HEK293 (cell line): ENCODE measurements at regions not wholly inside any gene's neighbourhood (a gene's known extent, or its start where the extent isn't known, plus 50 kb on each side); places are given as distances from the start of the nearest gene placed in this dataset.

Experiments used
- ZNF140 ChIP-seq: fragments of 450-650 bp; formaldehyde crosslinking; IDR thresholded peaks from 2 replicates; pipeline ENCODE4 v1.5.1; 2016; ENCODE audit warnings: missing biosample characterization, missing genetic modification characterization
- ZNF501 ChIP-seq: fragments of 450-650 bp; formaldehyde crosslinking; IDR thresholded peaks from 2 replicates; pipeline ENCODE4 v1.5.1; 2016; ENCODE audit warnings: missing biosample characterization, missing genetic modification characterization
- ZNF530 ChIP-seq: fragments of 450-650 bp; formaldehyde crosslinking; IDR thresholded peaks from 2 replicates; pipeline ENCODE4 v1.5.1; 2016; ENCODE audit warnings: low read depth, missing biosample characterization, missing genetic modification characterization
- ZNF837 ChIP-seq: fragments of 450-650 bp; formaldehyde crosslinking; IDR thresholded peaks from 2 replicates; pipeline ENCODE4 v1.5.1; 2016; ENCODE audit warnings: missing biosample characterization, missing genetic modification characterization
- TF ChIP-seq, protein P1 (sequence below): fragments of 450-650 bp; formaldehyde crosslinking; conservative IDR thresholded peaks from 2 replicates; pipeline ENCODE4 v1.5.1; 2016; ENCODE audit warnings: low read depth, missing biosample characterization, missing genetic modification characterization
- TF ChIP-seq, protein P2 (sequence below): fragments of 450-650 bp; formaldehyde crosslinking; IDR thresholded peaks from 2 replicates; pipeline ENCODE4 v1.5.1; 2016; ENCODE audit warnings: missing biosample characterization, missing genetic modification characterization
- TF ChIP-seq, protein P3 (sequence below): fragments of 450-650 bp; formaldehyde crosslinking; IDR thresholded peaks from 2 replicates; pipeline ENCODE4 v1.5.1; 2016; ENCODE audit warnings: missing biosample characterization, missing genetic modification characterization

GRCh38 chr14:25943329-25943728, 654.5 kb downstream of the NOVA1 start:
- TF ChIP-seq, protein P1, sequence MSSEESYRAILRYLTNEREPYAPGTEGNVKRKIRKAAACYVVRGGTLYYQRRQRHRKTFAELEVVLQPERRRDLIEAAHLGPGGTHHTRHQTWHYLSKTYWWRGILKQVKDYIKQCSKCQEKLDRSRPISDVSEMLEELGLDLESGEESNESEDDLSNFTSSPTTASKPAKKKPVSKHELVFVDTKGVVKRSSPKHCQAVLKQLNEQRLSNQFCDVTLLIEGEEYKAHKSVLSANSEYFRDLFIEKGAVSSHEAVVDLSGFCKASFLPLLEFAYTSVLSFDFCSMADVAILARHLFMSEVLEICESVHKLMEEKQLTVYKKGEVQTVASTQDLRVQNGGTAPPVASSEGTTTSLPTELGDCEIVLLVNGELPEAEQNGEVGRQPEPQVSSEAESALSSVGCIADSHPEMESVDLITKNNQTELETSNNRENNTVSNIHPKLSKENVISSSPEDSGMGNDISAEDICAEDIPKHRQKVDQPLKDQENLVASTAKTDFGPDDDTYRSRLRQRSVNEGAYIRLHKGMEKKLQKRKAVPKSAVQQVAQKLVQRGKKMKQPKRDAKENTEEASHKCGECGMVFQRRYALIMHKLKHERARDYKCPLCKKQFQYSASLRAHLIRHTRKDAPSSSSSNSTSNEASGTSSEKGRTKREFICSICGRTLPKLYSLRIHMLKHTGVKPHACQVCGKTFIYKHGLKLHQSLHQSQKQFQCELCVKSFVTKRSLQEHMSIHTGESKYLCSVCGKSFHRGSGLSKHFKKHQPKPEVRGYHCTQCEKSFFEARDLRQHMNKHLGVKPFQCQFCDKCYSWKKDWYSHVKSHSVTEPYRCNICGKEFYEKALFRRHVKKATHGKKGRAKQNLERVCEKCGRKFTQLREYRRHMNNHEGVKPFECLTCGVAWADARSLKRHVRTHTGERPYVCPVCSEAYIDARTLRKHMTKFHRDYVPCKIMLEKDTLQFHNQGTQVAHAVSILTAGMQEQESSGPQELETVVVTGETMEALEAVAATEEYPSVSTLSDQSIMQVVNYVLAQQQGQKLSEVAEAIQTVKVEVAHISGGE = no peak
- TF ChIP-seq ZNF837 (tag by site-specific recombination) (no peak), ZNF501 (tag by site-specific recombination) (no peak), ZNF140 (tag by site-specific recombination) (no peak), ZNF530 (tag by site-specific recombination) (no peak)
- TF ChIP-seq, protein P2, sequence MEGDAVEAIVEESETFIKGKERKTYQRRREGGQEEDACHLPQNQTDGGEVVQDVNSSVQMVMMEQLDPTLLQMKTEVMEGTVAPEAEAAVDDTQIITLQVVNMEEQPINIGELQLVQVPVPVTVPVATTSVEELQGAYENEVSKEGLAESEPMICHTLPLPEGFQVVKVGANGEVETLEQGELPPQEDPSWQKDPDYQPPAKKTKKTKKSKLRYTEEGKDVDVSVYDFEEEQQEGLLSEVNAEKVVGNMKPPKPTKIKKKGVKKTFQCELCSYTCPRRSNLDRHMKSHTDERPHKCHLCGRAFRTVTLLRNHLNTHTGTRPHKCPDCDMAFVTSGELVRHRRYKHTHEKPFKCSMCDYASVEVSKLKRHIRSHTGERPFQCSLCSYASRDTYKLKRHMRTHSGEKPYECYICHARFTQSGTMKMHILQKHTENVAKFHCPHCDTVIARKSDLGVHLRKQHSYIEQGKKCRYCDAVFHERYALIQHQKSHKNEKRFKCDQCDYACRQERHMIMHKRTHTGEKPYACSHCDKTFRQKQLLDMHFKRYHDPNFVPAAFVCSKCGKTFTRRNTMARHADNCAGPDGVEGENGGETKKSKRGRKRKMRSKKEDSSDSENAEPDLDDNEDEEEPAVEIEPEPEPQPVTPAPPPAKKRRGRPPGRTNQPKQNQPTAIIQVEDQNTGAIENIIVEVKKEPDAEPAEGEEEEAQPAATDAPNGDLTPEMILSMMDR (tag by site-specific recombination) = no peak
- TF ChIP-seq, protein P3, sequence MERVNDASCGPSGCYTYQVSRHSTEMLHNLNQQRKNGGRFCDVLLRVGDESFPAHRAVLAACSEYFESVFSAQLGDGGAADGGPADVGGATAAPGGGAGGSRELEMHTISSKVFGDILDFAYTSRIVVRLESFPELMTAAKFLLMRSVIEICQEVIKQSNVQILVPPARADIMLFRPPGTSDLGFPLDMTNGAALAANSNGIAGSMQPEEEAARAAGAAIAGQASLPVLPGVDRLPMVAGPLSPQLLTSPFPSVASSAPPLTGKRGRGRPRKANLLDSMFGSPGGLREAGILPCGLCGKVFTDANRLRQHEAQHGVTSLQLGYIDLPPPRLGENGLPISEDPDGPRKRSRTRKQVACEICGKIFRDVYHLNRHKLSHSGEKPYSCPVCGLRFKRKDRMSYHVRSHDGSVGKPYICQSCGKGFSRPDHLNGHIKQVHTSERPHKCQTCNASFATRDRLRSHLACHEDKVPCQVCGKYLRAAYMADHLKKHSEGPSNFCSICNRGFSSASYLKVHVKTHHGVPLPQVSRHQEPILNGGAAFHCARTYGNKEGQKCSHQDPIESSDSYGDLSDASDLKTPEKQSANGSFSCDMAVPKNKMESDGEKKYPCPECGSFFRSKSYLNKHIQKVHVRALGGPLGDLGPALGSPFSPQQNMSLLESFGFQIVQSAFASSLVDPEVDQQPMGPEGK (tag by site-specific recombination) = no peak
